ENCODE measurements at regions not wholly inside any gene's neighbourhood (a gene's known extent, or its start where the extent isn't known, plus 50 kb on each side); places are given as distances from the start of the nearest gene placed in this dataset.

DNA sequence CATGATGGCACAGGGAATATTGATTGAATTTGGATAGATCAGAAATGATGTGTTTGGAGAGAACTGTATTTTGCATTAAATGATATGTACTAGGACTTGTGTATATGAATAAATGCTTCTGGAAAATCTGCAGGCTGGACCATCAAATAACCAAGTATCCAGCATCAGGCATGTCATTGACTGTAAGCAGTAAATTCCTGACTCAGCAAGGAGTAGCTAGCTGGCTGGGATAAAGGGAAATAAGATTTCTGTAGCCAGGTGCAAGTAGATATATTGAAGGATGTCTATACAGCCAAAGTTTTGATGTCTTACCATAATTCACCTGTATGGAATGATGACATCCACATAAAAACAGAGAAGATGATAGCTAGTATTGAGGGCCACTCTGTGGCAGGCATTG lies 809.6 kb downstream of the CDH11 start:
- Histone ChIP-seq H3K36me3 (ENCODE audit: control insufficient read depth in 1 of 2, insufficient read depth in 2 of 2, low read length in 2 of 2) (no peaks in the 10 kb centered on the region), H3K9me3 (ENCODE audit: control insufficient read depth in 1 of 2, low read length in 2 of 2) (peaks cover 4 to 5% of the 10 kb centered on the region in 2 donors), H3K27ac (ENCODE audit: low read depth, low read length) (no peak overlapping the region), H3K4me3 (ENCODE audit: low read depth in 1 of 2, low read length in 2 of 2) (no peak overlapping the region), H3K4me1 (ENCODE audit: control insufficient read depth in 1 of 2, insufficient read depth in 2 of 2, low read length in 2 of 2) (no peaks in the 10 kb centered on the region), H3K9ac (ENCODE audit: low read depth in 1 of 2, low read length in 2 of 2) (no peak overlapping the region), H3K27me3 (ENCODE audit: control insufficient read depth in 1 of 2, insufficient read depth in 2 of 2, low read length in 2 of 2) (no peaks in the 10 kb centered on the region)

DNA sequence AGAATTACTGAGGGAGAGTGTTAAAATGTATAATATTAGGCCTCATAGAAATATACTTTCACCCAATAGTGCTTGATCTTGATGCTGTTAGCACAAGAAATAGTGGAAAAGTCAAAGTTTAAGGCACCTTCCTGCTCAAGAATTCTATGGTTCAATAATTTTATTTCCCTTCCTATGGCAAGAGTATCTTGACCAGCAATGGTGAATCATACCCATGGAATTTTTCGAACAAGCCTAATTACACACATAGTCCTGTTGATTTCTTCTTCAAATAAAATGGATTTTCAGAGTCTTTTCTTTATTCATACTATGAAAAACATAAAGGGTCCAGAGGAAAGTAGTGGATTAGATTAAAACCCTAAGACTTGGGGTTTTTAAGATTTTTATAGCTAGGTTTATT lies 810.6 kb downstream of the CDH11 start:
- Histone ChIP-seq H3K4me1 (ENCODE audit: control insufficient read depth in 1 of 2, insufficient read depth in 2 of 2, low read length in 2 of 2) (no peaks in the 10 kb centered on the region), H3K27ac (ENCODE audit: low read depth, low read length) (no peak overlapping the region), H3K9me3 (ENCODE audit: control insufficient read depth in 1 of 2, low read length in 2 of 2) (peaks cover 4 to 5% of the 10 kb centered on the region in 2 donors), H3K36me3 (ENCODE audit: control insufficient read depth in 1 of 2, insufficient read depth in 2 of 2, low read length in 2 of 2) (no peaks in the 10 kb centered on the region), H3K9ac (ENCODE audit: low read depth in 1 of 2, low read length in 2 of 2) (no peak overlapping the region), H3K27me3 (ENCODE audit: control insufficient read depth in 1 of 2, insufficient read depth in 2 of 2, low read length in 2 of 2) (no peaks in the 10 kb centered on the region), H3K4me3 (ENCODE audit: low read depth in 1 of 2, low read length in 2 of 2) (no peak overlapping the region)

DNA sequence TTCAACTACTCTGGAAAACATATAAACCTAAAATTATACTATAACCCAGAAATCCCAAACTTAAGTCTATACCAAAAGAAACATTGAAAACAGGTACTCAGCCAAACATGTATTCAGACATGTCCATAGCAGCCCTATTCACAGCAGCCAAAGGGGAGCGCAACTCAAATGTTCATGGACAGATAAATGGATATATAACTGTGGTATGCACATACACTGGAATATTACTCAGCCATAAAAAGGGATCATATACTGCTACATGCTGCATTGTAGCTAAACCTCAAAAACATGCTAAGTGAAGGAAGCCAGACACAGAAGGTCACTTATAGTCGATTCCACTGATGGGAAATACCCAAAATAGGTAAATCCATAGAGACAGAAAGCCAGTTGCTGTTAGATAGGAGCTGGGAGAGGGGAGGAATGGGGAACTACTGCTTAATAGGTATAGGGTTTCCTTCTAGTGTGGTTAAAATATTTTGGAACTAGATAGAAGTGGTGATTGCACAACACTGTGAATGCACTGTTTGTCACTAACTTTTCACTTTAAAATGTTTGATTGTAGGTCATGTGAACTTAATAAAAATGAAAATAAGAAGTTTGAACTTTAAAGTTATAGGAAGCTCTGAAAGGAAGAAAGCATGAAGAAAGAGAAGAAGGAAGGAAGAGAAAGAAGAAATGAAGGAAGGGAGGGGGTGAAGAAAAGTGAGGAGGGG lies 812.3 kb downstream of the CDH11 start:
- H3K4me3 ChIP-seq (ENCODE audit: low read depth in 1 of 2, low read length in 2 of 2), result no peak overlapping the region
- H3K36me3 ChIP-seq (ENCODE audit: control insufficient read depth in 1 of 2, insufficient read depth in 2 of 2, low read length in 2 of 2), result no peaks in the 10 kb centered on the region
- H3K9me3 ChIP-seq (ENCODE audit: control insufficient read depth in 1 of 2, low read length in 2 of 2), result peaks cover 4 to 5% of the 10 kb centered on the region in 2 donors
- H3K4me1 ChIP-seq (ENCODE audit: control insufficient read depth in 1 of 2, insufficient read depth in 2 of 2, low read length in 2 of 2), result no peaks in the 10 kb centered on the region
- no peak overlapping the region for H3K9ac ChIP-seq (ENCODE audit: low read depth in 1 of 2, low read length in 2 of 2)
- no peaks in the 10 kb centered on the region for H3K27me3 ChIP-seq (ENCODE audit: control insufficient read depth in 1 of 2, insufficient read depth in 2 of 2, low read length in 2 of 2)
- H3K27ac ChIP-seq (ENCODE audit: low read depth, low read length), result no peak overlapping the region

DNA sequence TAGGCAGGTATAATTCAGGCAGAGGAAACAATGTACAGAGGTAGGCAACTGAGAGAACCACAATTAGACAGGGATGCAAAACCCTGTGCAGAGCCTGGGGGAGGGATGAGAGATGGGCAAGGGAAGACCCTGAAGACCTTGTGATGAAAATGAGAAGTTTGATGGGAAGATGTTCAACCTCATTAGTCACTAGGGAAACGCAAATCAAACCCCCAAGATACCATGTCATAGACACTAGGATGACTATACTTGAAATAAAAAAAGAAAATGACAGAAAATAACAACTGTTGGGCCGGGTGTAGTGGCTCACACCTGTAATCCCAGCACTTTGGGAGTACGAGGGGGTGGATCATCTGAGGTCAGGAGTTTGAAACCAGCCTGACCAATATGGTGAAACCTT lies 813.1 kb downstream of the CDH11 start:
- H3K27me3 ChIP-seq (ENCODE audit: control insufficient read depth in 1 of 2, insufficient read depth in 2 of 2, low read length in 2 of 2), result no peaks in the 10 kb centered on the region
- H3K4me3 ChIP-seq (ENCODE audit: low read depth in 1 of 2, low read length in 2 of 2), result no peak overlapping the region
- no peak overlapping the region for H3K27ac ChIP-seq (ENCODE audit: low read depth, low read length)
- no peaks in the 10 kb centered on the region for H3K36me3 ChIP-seq (ENCODE audit: control insufficient read depth in 1 of 2, insufficient read depth in 2 of 2, low read length in 2 of 2)
- peaks cover 4 to 5% of the 10 kb centered on the region in 2 donors for H3K9me3 ChIP-seq (ENCODE audit: control insufficient read depth in 1 of 2, low read length in 2 of 2)
- no peak overlapping the region for H3K9ac ChIP-seq (ENCODE audit: low read depth in 1 of 2, low read length in 2 of 2)
- no peaks in the 10 kb centered on the region for H3K4me1 ChIP-seq (ENCODE audit: control insufficient read depth in 1 of 2, insufficient read depth in 2 of 2, low read length in 2 of 2)

DNA sequence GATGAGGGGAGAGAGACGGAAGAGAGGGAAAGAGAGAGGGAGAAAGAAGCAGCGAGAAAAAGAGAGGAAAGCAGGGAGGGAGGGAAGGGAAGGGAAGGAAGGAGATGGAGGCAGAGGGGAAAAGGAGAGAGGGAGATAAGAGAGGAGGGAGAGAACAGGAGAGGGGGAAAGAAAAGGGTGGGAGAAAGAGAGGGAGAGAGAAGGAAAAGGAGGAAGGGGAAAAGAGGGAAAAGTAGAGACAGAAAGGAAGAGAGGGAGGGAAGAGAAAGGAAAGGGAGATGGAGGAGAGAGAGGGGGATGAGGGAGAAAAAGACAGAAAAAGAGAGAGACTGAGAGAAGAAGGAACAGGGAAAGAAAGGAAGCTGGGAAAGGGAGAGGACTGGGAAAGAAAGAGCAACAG lies 814.4 kb downstream of the CDH11 start:
- H3K27ac ChIP-seq (ENCODE audit: low read depth, low read length), result no peak overlapping the region
- H3K36me3 ChIP-seq (ENCODE audit: control insufficient read depth in 1 of 2, insufficient read depth in 2 of 2, low read length in 2 of 2), result no peaks in the 10 kb centered on the region

DNA sequence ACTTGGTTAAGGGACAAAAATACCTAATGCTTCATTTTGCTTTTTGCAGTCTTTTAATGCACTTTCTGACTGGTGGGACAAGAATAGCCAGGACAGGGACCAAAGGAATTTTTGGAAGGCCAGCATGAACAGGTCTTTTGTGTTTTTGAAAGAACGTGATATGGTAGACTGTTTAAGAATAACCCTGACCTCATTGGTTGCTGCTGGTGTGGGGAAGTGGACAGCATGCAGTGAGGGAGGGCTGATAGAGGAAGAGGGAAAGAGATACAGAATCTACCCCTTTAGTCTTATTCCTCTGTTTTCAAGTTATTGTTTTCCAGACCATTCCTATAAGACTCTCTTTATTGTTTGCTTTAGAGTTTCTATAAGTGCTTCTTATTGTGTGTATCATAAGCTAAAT lies 816.2 kb downstream of the CDH11 start:
- Histone ChIP-seq H3K36me3 (ENCODE audit: control insufficient read depth in 1 of 2, insufficient read depth in 2 of 2, low read length in 2 of 2) (no peaks in the 10 kb centered on the region), H3K9ac (ENCODE audit: low read depth in 1 of 2, low read length in 2 of 2) (no peak overlapping the region), H3K4me3 (ENCODE audit: low read depth in 1 of 2, low read length in 2 of 2) (no peak overlapping the region)

More for the DNA sequence above, 814.4 kb downstream of the CDH11 start:
- Histone ChIP-seq H3K4me1 (ENCODE audit: control insufficient read depth in 1 of 2, insufficient read depth in 2 of 2, low read length in 2 of 2) (no peaks in the 10 kb centered on the region), H3K9ac (ENCODE audit: low read depth in 1 of 2, low read length in 2 of 2) (no peak overlapping the region), H3K4me3 (ENCODE audit: low read depth in 1 of 2, low read length in 2 of 2) (no peak overlapping the region), H3K9me3 (ENCODE audit: control insufficient read depth in 1 of 2, low read length in 2 of 2) (peaks cover 4 to 5% of the 10 kb centered on the region in 2 donors), H3K27me3 (ENCODE audit: control insufficient read depth in 1 of 2, insufficient read depth in 2 of 2, low read length in 2 of 2) (no peaks in the 10 kb centered on the region)

DNA sequence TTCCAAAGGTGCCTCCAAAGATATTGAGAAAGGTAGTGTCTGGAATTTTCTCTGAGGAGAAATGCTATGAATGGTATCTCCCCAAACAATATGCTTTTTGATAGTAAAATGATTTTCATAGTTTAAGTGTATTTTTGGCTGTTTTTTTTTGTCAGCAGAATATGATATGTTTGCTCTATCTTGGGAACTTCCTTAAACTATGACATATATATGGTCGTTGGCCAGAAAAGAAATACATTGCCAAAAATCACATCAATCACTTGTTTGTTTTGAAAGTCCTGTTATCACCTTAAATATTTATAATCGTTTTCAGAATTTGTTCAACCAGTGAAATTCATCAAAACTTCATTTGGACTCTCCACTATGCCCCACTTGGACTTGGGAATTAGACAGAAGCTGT lies 816.9 kb downstream of the CDH11 start:
- no peaks in the 10 kb centered on the region for H3K36me3 ChIP-seq (ENCODE audit: control insufficient read depth in 1 of 2, insufficient read depth in 2 of 2, low read length in 2 of 2)
- H3K27ac ChIP-seq (ENCODE audit: low read depth, low read length), result no peak overlapping the region
- no peak overlapping the region for H3K9ac ChIP-seq (ENCODE audit: low read depth in 1 of 2, low read length in 2 of 2)
- H3K9me3 ChIP-seq (ENCODE audit: control insufficient read depth in 1 of 2, low read length in 2 of 2), result peaks cover 4 to 5% of the 10 kb centered on the region in 2 donors
- no peaks in the 10 kb centered on the region for H3K27me3 ChIP-seq (ENCODE audit: control insufficient read depth in 1 of 2, insufficient read depth in 2 of 2, low read length in 2 of 2)
- no peaks in the 10 kb centered on the region for H3K4me1 ChIP-seq (ENCODE audit: control insufficient read depth in 1 of 2, insufficient read depth in 2 of 2, low read length in 2 of 2)
- H3K4me3 ChIP-seq (ENCODE audit: low read depth in 1 of 2, low read length in 2 of 2), result no peak overlapping the region

More for the DNA sequence above, 816.2 kb downstream of the CDH11 start:
- Histone ChIP-seq H3K9me3 (ENCODE audit: control insufficient read depth in 1 of 2, low read length in 2 of 2) (peaks cover 4 to 5% of the 10 kb centered on the region in 2 donors), H3K27me3 (ENCODE audit: control insufficient read depth in 1 of 2, insufficient read depth in 2 of 2, low read length in 2 of 2) (no peaks in the 10 kb centered on the region), H3K27ac (ENCODE audit: low read depth, low read length) (no peak overlapping the region), H3K4me1 (ENCODE audit: control insufficient read depth in 1 of 2, insufficient read depth in 2 of 2, low read length in 2 of 2) (no peaks in the 10 kb centered on the region)

DNA sequence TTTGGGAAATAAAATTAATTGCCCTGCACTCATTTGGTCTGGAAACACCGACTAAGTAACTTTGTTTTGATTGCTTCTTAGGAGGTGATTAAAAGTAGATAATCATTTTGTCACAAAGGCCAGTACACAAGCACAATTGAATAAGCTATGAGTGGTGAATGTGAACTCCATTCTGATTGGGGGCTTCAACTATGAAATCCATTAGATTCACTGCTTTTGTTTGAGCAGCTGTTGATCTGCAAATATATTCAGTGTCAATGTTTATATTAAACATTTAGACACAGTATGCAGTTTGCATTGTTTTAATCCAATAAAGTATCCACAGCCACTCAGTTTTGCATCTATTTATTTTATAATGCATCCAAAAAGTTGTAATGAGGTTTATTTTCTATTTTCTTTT lies 817.5 kb downstream of the CDH11 start:
- H3K4me3 ChIP-seq (ENCODE audit: low read depth in 1 of 2, low read length in 2 of 2), result no peak overlapping the region
- H3K9ac ChIP-seq (ENCODE audit: low read depth in 1 of 2, low read length in 2 of 2), result no peak overlapping the region
- peaks cover 1% of the 10 kb centered on the region in 2 donors for H3K9me3 ChIP-seq (ENCODE audit: control insufficient read depth in 1 of 2, low read length in 2 of 2)

DNA sequence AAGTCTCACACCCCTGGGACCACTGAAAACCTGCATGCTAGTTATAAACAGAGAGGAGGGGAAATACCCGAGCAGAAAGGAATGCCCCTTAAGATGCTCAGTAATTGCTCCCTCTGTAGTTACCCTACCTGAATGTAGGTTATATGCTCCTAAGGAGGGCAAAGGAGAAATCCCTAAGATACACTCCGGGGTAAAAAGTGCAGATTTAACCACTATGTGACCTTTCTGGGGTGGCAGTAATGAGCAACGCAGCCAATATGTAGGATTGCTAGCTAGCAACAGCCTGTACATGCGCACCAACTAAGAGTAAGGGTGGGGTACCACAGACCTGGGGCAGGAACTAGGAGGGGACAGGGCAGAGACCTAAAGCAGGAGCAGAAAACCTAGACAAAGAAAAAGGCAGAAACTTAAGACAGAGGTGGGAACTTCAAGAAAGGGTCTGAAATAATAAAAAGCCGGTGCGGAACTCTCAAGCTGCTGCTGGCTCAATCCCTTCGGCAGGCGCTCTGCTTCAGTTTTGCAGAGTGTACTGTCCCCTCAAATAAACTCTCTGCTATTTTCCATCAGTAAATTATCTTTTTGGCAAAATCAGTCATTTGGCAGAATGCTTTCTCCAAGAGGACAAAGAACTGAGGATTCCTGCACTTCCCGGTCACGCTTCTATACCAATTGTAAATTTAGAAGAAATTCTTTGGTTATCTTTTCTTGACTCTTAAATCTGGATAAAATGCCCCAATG lies 823.8 kb downstream of the CDH11 start:
- no peak overlapping the region for H3K27ac ChIP-seq (ENCODE audit: low read depth, low read length)
- no peaks in the 10 kb centered on the region for H3K9me3 ChIP-seq (ENCODE audit: control insufficient read depth in 1 of 2, low read length in 2 of 2)
- H3K4me1 ChIP-seq (ENCODE audit: control insufficient read depth in 1 of 2, insufficient read depth in 2 of 2, low read length in 2 of 2), result no peaks in the 10 kb centered on the region
- no peak overlapping the region for H3K4me3 ChIP-seq (ENCODE audit: low read depth in 1 of 2, low read length in 2 of 2)
- H3K27me3 ChIP-seq (ENCODE audit: control insufficient read depth in 1 of 2, insufficient read depth in 2 of 2, low read length in 2 of 2), result no peaks in the 10 kb centered on the region
- H3K9ac ChIP-seq (ENCODE audit: low read depth in 1 of 2, low read length in 2 of 2), result no peak overlapping the region
- H3K36me3 ChIP-seq (ENCODE audit: control insufficient read depth in 1 of 2, insufficient read depth in 2 of 2, low read length in 2 of 2), result no peaks in the 10 kb centered on the region

More for the DNA sequence above, 817.5 kb downstream of the CDH11 start:
- H3K36me3 ChIP-seq (ENCODE audit: control insufficient read depth in 1 of 2, insufficient read depth in 2 of 2, low read length in 2 of 2), result no peaks in the 10 kb centered on the region
- H3K27me3 ChIP-seq (ENCODE audit: control insufficient read depth in 1 of 2, insufficient read depth in 2 of 2, low read length in 2 of 2), result no peaks in the 10 kb centered on the region
- H3K4me1 ChIP-seq (ENCODE audit: control insufficient read depth in 1 of 2, insufficient read depth in 2 of 2, low read length in 2 of 2), result no peaks in the 10 kb centered on the region
- H3K27ac ChIP-seq (ENCODE audit: low read depth, low read length), result no peak overlapping the region

DNA sequence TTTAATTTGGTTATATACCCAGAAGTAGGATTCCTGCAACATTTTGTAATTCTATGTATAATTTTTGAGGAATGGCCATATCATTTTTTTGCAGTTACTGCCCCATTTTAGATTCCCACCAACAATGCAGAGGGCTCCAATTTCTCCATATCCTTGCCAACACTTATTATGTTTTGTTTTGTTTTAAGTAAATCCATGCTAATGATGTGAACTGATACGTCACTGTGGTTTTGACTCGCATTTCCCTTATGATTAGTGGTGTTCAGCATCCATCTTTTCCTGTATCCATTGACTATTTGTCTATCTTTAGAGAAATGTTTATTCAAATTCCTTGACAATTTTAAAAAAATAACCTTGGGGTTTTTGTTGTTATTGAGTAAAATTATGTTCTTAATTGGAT lies 826.4 kb downstream of the CDH11 start:
- H3K36me3 ChIP-seq (ENCODE audit: control insufficient read depth in 1 of 2, insufficient read depth in 2 of 2, low read length in 2 of 2), result no peaks in the 10 kb centered on the region
- no peak overlapping the region for H3K9ac ChIP-seq (ENCODE audit: low read depth in 1 of 2, low read length in 2 of 2)
- no peaks in the 10 kb centered on the region for H3K4me1 ChIP-seq (ENCODE audit: control insufficient read depth in 1 of 2, insufficient read depth in 2 of 2, low read length in 2 of 2)
- H3K27me3 ChIP-seq (ENCODE audit: control insufficient read depth in 1 of 2, insufficient read depth in 2 of 2, low read length in 2 of 2), result no peaks in the 10 kb centered on the region
- H3K9me3 ChIP-seq (ENCODE audit: control insufficient read depth in 1 of 2, low read length in 2 of 2), result no peaks in the 10 kb centered on the region
- no peak overlapping the region for H3K27ac ChIP-seq (ENCODE audit: low read depth, low read length)
- no peak overlapping the region for H3K4me3 ChIP-seq (ENCODE audit: low read depth in 1 of 2, low read length in 2 of 2)
